ENCODE measurements at regions not wholly inside any gene's neighbourhood (a gene's known extent, or its start where the extent isn't known, plus 50 kb on each side); places are given as distances from the start of the nearest gene placed in this dataset.

DNA sequence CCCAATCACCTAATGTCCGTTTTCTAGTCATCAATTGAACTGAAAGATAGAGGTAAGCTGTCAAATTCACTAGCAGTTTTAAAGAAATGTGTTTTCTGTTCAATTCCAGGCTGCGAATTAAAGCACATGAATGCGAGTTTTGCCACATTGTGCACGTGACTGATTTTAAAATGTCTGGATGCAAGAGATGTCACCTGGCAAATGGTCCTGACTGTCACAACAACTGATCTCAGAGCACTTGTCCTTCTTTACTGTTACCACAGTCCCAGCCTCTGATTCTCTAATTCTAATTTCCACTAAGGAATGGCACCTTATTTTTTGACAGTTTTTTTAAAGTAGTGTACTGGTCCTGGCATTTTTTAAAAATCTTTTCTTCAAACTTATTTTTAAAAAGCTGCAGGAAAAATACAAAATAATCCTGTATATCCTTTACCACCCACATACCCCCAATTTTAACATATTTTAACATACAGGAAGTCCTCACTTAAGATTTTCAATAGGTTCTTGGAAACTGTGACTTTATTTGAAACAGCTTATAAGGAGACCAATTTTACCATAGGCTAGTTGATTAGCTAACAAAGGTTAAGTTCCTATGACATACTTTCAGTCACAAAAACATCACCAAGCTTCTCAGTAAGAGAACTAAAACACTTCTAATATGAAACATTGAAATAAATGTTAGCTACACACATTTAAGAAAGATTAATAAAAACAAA, 1364.3 kb downstream of the EFNA5 start:
- ATAC-seq (no peak), DNase-seq (no peak)
- H3K4me1 Mint-ChIP-seq, result no peaks in the 10 kb centered on the region
- Histone ChIP-seq H3K36me3 (ENCODE audit: control insufficient read depth, insufficient read depth, low read length) (no peaks in the 10 kb centered on the region), H3K27me3 (ENCODE audit: control insufficient read depth, insufficient read depth, low read length) (no peaks in the 10 kb centered on the region), H3K4me1 (ENCODE audit: control insufficient read depth, insufficient read depth, low read length) (no peaks in the 10 kb centered on the region), H3K4me3 (ENCODE audit: low read length) (no peak overlapping the region), H3K9me3 (ENCODE audit: control insufficient read depth, insufficient read depth, low read length) (no peaks in the 10 kb centered on the region), H3K27ac (ENCODE audit: low read length) (no peak overlapping the region)
- H3K36me3 Mint-ChIP-seq, result no peaks in the 10 kb centered on the region
- H3K9me3 Mint-ChIP-seq, result peaks cover 3 to 7% of the 10 kb centered on the region in 2 donors
- no peaks in the 10 kb centered on the region for H3K27me3 Mint-ChIP-seq (ENCODE audit: low read depth in 2 of 2)
- TF ChIP-seq, protein P1, sequence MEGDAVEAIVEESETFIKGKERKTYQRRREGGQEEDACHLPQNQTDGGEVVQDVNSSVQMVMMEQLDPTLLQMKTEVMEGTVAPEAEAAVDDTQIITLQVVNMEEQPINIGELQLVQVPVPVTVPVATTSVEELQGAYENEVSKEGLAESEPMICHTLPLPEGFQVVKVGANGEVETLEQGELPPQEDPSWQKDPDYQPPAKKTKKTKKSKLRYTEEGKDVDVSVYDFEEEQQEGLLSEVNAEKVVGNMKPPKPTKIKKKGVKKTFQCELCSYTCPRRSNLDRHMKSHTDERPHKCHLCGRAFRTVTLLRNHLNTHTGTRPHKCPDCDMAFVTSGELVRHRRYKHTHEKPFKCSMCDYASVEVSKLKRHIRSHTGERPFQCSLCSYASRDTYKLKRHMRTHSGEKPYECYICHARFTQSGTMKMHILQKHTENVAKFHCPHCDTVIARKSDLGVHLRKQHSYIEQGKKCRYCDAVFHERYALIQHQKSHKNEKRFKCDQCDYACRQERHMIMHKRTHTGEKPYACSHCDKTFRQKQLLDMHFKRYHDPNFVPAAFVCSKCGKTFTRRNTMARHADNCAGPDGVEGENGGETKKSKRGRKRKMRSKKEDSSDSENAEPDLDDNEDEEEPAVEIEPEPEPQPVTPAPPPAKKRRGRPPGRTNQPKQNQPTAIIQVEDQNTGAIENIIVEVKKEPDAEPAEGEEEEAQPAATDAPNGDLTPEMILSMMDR (IDR thresholded peaks at IDR 0.05), result no peak
- no peak overlapping the region for H3K4me3 Mint-ChIP-seq
- 81% methylated on average over 4 of the region's 4 CpGs for WGBS (ENCODE audit: insufficient coverage)
- intact Hi-C loops (cut with micrococcal nuclease), result no loop called here
- no peak overlapping the region for H3K27ac Mint-ChIP-seq

DNA sequence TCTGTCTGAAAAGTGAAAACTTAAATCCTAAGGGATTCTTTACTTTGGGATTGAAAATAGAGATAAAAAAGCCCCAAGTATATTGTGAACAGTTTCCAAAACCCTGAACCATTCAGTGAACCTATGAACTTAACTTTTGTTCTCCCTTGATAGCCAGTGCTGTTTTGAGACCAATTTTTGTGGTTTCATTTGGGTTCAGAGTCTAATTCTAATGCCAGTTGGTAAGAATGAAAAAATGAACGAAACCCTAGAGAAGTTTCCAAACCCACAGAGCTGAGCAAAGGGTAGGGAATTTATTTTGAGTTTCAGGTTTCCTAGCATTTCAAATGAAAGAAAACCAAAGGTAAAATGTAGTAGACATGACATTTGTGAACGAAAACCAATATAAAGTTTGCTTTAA, 1366.8 kb downstream of the EFNA5 start:
- Mint-ChIP-seq H3K27me3 (ENCODE audit: low read depth in 2 of 2) (no peaks in the 10 kb centered on the region), H3K4me1 (no peaks in the 10 kb centered on the region), H3K9me3 (peaks cover 0 to 3% of the 10 kb centered on the region in 2 donors), H3K4me3 (no peak overlapping the region), H3K27ac (no peak overlapping the region), H3K36me3 (no peaks in the 10 kb centered on the region)
- intact Hi-C loops (cut with micrococcal nuclease), result no loop called here
- Histone ChIP-seq H3K4me3 (ENCODE audit: low read length) (no peak overlapping the region), H3K4me1 (ENCODE audit: control insufficient read depth, insufficient read depth, low read length) (no peaks in the 10 kb centered on the region), H3K36me3 (ENCODE audit: control insufficient read depth, insufficient read depth, low read length) (no peaks in the 10 kb centered on the region), H3K27me3 (ENCODE audit: control insufficient read depth, insufficient read depth, low read length) (no peaks in the 10 kb centered on the region), H3K27ac (ENCODE audit: low read length) (no peak overlapping the region), H3K9me3 (ENCODE audit: control insufficient read depth, insufficient read depth, low read length) (no peaks in the 10 kb centered on the region)
- 55% methylated on average over 1 of the region's 2 CpGs for WGBS (ENCODE audit: insufficient coverage)
- no peak for ATAC-seq
- TF ChIP-seq, protein P1 (IDR thresholded peaks at IDR 0.05), result no peak
- DNase-seq, result no peak

DNA sequence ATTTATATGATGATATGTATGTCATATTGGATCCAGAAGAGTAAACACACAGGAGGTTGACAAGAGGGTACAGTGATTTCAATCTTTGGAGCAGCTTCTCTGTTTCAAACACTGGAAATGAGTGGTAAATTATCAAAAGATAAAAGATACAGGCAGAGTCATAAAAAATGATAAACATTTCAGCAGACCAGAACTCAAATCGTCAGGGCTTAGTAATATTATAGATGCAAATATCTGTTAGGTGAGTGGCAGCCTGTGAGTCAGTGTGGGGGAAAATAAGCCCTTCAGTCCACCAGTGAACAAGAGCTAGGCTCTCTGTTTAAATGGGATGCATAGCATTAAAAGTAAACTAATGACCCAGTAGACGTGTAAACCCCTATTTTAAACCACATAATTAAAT, 1378.1 kb downstream of the EFNA5 start:
- no peaks in the 10 kb centered on the region for H3K27me3 Mint-ChIP-seq (ENCODE audit: low read depth in 2 of 2)
- H3K4me3 ChIP-seq (ENCODE audit: low read length), result no peak overlapping the region
- no peak overlapping the region for H3K27ac ChIP-seq (ENCODE audit: low read length)
- no peaks in the 10 kb centered on the region for H3K36me3 ChIP-seq (ENCODE audit: control insufficient read depth, insufficient read depth, low read length)
- intact Hi-C loops (cut with micrococcal nuclease), result no loop called here
- ATAC-seq (no peak), DNase-seq (no peak)
- peaks cover 0 to 6% of the 10 kb centered on the region in 2 donors for H3K9me3 Mint-ChIP-seq
- TF ChIP-seq, protein P1 (IDR thresholded peaks at IDR 0.05), result no peak
- no peaks in the 10 kb centered on the region for H3K4me1 Mint-ChIP-seq
- H3K36me3 Mint-ChIP-seq, result no peaks in the 10 kb centered on the region
- H3K27ac Mint-ChIP-seq, result no peak overlapping the region
- H3K4me1 ChIP-seq (ENCODE audit: control insufficient read depth, insufficient read depth, low read length), result no peaks in the 10 kb centered on the region
- no peaks in the 10 kb centered on the region for H3K27me3 ChIP-seq (ENCODE audit: control insufficient read depth, insufficient read depth, low read length)
- no peaks in the 10 kb centered on the region for H3K9me3 ChIP-seq (ENCODE audit: control insufficient read depth, insufficient read depth, low read length)
- whole genome bisulfite sequencing (ENCODE audit: insufficient coverage), result 71% methylated on average over 1 of the region's 2 CpGs
- H3K4me3 Mint-ChIP-seq, result no peak overlapping the region

DNA sequence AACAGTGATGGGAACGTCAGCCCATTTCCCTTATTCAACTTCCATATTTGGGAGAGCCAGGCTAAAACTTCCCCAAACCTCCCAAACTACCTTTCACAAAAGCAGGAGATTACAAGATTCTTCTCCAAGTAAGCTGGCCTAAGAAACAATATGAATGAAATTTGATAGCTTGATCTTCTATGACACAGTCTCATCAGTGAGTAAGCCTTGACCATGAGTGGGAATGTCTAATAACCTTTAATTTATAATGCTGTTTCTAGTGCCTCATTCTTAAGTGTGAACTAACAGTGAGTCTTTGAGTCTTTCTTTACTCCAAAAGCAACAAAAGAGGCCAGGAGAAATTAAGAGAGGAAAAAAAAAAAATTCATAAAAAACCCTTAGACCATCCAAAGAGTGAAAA, 1379.9 kb downstream of the EFNA5 start:
- WGBS (ENCODE audit: insufficient coverage), result no CpG with 5 or more reads among the region's 1 CpG
- no peak for DNase-seq
- H3K4me1 ChIP-seq (ENCODE audit: control insufficient read depth, insufficient read depth, low read length), result no peaks in the 10 kb centered on the region

More for the DNA sequence above, 1379.9 kb downstream of the EFNA5 start:
- TF ChIP-seq, protein P1 (IDR thresholded peaks at IDR 0.05), result no peak
- Histone ChIP-seq H3K36me3 (ENCODE audit: control insufficient read depth, insufficient read depth, low read length) (no peaks in the 10 kb centered on the region), H3K27ac (ENCODE audit: low read length) (no peak overlapping the region), H3K4me3 (ENCODE audit: low read length) (no peak overlapping the region), H3K27me3 (ENCODE audit: control insufficient read depth, insufficient read depth, low read length) (no peaks in the 10 kb centered on the region), H3K9me3 (ENCODE audit: control insufficient read depth, insufficient read depth, low read length) (no peaks in the 10 kb centered on the region)
- Mint-ChIP-seq H3K9me3 (peaks cover 0 to 6% of the 10 kb centered on the region in 2 donors), H3K27ac (no peak overlapping the region), H3K4me3 (no peak overlapping the region), H3K27me3 (ENCODE audit: low read depth in 2 of 2) (no peaks in the 10 kb centered on the region), H3K36me3 (no peaks in the 10 kb centered on the region), H3K4me1 (no peaks in the 10 kb centered on the region)
- no peak for ATAC-seq
- intact Hi-C loops (cut with micrococcal nuclease), result no loop called here

All from natural killer cell (primary cell).